ENCODE measurements at regions not wholly inside any gene's neighbourhood (a gene's known extent, or its start where the extent isn't known, plus 50 kb on each side); places are given as distances from the start of the nearest gene placed in this dataset.

- TF ChIP-seq, protein P1, sequence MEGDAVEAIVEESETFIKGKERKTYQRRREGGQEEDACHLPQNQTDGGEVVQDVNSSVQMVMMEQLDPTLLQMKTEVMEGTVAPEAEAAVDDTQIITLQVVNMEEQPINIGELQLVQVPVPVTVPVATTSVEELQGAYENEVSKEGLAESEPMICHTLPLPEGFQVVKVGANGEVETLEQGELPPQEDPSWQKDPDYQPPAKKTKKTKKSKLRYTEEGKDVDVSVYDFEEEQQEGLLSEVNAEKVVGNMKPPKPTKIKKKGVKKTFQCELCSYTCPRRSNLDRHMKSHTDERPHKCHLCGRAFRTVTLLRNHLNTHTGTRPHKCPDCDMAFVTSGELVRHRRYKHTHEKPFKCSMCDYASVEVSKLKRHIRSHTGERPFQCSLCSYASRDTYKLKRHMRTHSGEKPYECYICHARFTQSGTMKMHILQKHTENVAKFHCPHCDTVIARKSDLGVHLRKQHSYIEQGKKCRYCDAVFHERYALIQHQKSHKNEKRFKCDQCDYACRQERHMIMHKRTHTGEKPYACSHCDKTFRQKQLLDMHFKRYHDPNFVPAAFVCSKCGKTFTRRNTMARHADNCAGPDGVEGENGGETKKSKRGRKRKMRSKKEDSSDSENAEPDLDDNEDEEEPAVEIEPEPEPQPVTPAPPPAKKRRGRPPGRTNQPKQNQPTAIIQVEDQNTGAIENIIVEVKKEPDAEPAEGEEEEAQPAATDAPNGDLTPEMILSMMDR (IDR thresholded peaks at IDR 0.05; ENCODE audit: insufficient read depth, low read depth, low read length), result no peak
- TF ChIP-seq EZH2 (IDR thresholded peaks at IDR 0.05; ENCODE audit: insufficient read depth, low read length), result no peak
Observed at GRCh38 chr7:138212314-138212713, 136.1 kb downstream of the AKR1D1 start.

All from astrocyte (in vitro differentiated cells and primary cell).